ENCODE measurements at regions not wholly inside any gene's neighbourhood (a gene's known extent, or its start where the extent isn't known, plus 50 kb on each side); places are given as distances from the start of the nearest gene placed in this dataset.

- no peak for TF ChIP-seq POLR2A (IDR thresholded peaks at IDR 0.05; ENCODE audit: low read depth, low read length)
- TF ChIP-seq TAF1 (IDR thresholded peaks at IDR 0.05; ENCODE audit: low read depth, low read length): no peak
- no peak for TF ChIP-seq POLR2AphosphoS5 (IDR thresholded peaks at IDR 0.05; ENCODE audit: low read depth, low read length)
- TF ChIP-seq SPI1 (IDR thresholded peaks at IDR 0.05; ENCODE audit: low read depth, low read length): no peak
- TF ChIP-seq PAX5 (IDR thresholded peaks at IDR 0.05; ENCODE audit: insufficient read depth, low read length, severe bottlenecking): no peak
- no peak for TF ChIP-seq POU2F2 (IDR thresholded peaks at IDR 0.05; ENCODE audit: low read depth, low read length)
Measured at GRCh38 chr11:71309181-71309580, 56.8 kb upstream of the SHANK2 start.

All from GM12891 (cell line).